GDM1 (cell line): ENCODE measurements at regions not wholly inside any gene's neighbourhood (a gene's known extent, or its start where the extent isn't known, plus 50 kb on each side); places are given as distances from the start of the nearest gene placed in this dataset.
"Not testable (repeated sequence)": the region's sequence is repeated elsewhere in the genome, so short reads cannot be mapped to it uniquely, and the experiment has no call there.

Source experiments
- DNase-seq: peaks from one replicate; lab custom pipeline; 2025; lab: John Stamatoyannopoulos, UW

DNA sequence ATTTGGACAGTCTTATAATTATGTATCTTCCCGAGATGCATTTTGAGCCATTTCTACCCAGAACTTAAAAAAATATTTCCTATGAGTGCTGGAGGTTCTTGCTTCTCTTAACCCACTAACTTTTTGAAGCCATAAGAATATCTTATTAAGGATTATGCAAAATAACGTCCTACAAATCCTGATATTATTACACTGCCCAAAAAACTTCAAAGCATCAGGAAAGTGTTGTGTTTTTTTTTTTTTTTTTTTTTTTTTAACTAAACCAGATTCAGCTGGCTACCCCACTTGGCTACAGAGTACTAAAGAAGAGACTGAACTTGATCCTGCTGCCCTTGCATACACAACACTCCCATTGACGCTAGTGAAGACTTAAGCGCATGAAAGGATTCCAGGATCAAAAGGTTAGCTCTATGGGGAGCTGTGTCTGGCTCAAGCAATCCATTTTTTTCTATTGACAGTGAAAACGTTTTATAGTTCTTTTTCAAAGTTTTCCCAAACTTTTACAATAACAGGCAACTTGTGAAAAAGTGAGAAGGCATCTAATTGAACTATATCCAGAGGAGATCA, 141.4 kb downstream of the KCNRG start:
- no peak for DNase-seq

DNA sequence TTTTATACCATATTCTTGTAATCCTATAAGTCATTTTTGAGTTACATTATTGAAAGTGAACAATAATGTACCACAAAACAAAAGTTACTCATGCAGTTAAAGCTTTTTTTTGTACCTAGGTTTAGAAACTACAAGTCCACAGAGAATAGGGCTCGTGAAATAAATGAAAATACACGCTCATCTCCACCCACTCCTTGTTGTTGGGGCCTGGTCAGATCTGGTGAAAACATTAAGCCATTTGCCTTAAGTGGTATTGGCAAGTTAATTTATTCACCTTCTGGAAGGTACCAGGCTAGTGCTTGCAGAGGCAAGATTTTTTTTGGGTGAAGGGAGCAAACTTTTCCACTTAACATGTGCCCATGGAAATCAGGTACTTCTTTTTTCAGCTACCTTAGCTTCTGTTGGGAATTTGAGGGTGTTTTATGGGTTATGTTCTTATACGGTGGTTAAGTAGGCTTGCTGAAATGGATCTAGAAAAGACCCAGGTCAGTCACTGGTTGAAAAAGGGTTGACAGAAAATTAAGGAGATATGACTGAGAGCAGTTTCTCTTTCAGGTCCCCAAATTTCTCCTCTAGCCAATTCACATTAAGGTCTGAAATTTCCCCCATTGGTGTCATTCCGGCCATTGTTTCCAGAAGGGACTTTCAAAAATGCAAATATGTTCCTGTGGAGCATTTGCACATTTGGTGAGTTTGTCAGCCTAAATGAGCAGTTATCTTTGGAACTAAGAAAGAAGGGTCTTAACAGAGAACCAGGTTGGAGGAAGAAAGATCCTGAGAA, 143.3 kb downstream of the KCNRG start:
- no peak for DNase-seq

DNA sequence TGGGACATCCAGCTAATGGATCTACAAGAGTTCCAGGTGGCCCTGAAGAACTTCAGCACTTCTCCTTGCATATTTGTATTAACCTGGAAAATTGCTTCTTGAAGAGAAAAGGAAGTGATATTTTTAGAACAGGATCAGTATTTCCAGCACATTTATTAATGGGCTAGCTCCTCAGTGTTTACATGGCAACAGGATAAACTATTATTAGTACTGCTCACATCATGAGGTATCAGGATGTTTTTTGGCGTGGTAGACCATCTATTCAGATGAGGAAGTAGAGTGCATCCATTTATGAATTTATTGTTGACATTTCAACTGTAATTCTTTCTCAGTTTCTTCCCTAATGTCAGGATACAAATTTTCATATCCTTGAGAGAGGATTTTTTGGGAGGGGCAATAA, 144.4 kb downstream of the KCNRG start:
- no peak for DNase-seq

DNA sequence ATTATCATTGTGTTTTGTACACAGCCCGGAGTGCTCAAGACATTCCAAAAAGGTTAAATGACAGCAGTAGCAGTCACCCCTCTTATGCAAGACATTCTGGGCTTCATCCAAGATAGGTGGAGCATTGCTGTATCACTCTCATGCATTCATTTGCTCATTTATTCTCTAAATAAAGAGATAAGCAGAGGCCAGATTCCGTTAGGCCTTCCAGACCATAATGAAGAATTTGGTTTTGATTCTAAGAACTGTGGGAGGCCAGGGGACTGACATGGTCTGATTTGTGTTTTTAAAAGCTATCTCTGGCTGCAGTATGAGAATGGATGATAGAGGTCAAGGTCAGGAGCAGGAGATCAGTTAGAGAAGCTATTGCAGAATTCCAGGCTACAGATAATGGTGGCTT, 145.8 kb downstream of the KCNRG start:
- no peak for DNase-seq

DNA sequence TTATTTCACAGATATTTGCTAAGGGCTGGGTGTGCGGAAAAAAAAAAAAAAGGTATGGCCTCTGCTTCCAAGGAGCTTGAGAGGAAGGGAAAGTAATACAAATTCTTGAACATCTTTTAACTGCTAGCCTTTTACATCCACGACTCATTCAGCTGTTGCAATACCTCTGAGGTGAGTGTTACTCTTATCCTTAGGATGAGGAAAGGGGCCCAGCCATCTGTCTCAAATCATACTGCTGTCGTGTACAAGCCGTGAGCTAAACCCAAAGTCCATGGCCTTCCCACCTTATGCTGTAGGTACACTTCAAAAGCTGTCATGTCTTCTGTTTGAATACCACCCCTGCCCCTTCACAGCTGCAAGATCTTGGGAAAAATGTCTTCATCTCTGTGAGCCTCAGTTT, 146.8 kb downstream of the KCNRG start:
- DNase-seq, result no peak

DNA sequence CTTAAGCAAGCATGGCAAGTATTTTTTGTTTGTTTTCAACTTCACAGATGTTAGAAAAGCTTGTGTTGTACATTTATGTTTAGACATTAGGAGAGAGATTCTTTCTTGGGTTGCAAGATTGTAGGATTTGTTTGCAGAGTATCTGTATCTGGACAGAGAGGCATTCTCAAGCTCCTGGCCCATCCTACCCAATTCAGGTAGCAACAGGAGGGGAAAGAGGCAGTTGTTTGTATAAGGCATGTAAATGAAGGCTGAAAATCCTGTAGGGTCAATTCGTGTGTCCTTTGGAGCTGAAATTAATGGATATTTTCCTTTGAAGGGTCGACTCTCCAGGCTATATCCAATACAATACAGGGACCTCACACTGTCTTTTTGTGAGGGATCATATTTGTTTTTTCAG, 147.3 kb downstream of the KCNRG start:
- no peak for DNase-seq

DNA sequence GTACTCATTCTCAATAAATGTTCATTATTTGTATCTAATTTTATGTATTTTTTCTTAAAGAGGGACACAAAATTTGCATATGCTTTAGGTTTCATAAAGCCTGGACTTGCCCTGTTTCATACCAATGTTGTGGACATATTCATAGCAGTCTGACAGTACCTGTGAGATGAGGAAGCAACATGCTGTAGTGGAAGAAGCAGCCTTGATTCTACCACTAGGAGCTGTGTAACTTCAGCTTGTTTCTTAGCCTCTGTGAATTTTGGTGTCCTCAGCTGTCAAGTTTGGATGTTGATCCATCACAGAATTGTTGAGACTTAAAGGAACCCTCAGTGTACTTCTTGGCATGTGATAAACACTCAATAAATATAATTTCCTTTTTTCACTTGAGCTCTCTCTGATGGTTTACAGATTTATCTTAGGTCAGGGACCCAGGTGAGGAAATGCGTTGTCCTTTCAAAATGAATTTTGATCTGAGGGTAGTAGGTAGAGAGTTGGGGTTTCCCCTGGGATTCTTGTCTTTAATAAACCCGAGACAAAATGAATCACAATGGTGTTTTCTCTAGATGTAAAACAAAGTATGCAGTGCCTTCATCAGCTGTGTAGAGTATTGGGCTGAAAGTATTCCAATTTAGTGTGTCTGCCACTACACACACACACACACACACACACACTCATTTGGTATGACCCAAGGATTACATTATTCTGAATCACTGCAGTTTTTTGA, 152.1 kb downstream of the KCNRG start:
- DNase-seq, result no peak

DNA sequence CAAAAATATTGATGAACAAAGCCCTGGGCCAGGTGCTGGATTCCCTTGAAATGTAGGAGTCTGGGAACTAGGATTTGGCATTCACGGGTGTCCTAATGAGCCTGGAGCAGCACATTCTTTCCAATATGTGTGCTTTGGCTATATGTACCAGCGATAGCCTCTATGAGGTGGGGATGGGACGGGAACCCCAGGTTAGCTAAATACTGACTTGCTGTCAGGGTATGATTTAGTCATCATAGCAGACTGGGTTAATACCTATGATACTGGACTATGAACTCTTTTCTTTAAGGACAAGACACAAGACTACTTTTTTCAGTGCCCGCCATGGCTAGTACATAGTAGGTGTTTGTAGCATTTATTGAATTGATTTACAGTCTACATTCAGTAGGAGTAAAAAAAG, 152.7 kb downstream of the KCNRG start:
- DNase-seq, result no peak

DNA sequence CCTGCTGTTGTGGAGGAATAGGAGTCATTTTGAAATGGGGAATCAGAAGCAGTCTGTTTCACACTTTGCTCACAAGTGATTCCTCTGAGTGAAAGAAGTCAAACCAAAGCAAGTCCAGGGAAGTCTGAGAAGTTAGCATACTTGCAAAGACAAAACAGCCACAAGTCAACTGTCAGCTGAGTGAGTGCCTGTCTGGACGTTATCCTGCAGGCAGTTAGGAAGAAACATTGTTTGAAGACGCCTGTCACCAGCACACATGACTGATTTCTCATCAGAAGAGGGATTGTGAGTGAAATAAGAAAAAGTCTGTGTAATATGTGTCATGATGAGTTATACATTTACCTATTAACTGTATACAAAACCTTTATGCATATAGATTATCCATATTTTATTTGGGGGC, 153.5 kb downstream of the KCNRG start:
- DNase-seq, result no peak

DNA sequence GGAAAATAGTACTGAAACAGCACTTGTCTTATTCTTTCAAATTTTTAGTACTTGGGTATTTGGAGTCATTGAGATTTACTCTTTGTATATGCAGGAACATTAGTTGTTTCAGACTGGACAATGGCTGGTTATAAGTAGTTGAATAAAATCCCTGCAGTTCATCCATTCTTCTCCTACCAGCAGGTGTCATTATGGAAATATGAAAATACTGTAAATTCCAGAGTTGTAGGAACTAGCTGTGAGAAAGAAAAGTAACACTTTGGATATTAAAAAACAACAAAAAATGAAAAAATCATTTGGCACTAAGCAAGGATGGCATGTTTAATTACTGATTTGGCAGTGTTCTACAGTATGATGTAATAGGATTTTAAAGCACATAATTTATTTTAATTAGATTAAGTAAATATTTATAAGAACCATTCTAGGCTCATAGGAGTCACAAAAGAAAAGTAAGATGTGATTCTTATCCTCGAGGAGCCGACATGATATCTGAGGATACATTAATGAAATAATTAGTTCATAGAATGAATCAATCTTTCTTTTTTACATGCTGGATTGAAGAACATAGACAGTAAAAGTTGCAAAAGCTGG, 155.3 kb downstream of the KCNRG start:
- no peak for DNase-seq

DNA sequence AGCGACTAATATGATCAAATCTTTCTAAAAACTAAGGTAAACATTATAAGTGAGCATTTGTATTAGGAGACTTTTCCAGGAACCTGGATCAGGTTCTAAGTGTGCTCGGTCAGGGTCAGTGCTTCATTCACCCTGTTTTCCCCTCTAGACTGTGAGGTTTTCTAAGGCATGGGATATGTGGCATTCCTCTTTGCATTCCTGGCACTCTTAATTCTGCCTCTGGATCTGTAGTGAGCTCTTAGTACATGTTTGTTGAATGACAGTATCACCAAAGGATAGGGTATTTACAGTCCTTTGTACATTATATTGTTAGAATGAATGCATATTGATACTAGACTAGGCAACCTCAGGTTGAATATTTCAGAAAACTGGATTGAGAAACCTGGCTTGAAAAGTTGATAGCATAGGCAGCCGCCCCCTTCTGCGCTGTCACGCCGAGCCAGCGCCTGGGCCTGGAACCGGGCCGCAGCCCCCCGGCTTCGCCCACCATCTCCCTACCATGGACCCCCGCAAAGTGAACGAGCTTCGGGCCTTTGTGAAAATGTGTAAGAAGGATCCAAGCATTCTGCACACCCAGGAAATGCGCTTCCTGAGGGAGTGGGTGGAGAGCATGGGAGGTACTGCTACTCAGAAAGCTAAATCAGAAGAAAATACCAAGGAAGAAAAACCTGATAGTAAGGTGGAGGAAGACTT, 156.5 kb downstream of the KCNRG start:
- DNase-seq, result no peak

DNA sequence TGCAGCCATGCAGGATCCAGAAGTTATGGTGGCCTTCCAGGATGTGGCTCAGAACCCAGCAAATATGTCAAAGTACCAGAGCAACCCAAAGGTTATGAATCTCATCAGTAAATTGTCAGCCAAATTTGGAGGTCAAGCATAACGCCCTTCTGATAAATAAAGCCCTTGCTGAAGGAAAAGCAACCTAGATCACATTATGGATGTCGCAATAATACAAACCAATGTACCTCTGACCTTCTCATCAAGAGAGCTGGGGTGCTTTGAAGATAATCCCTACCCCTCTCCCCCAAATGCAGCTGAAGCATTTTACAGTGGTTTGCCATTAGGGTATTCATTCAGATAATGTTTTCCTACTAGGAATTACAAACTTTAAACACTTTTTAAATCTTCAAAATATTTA, 157.8 kb downstream of the KCNRG start:
- not testable (repeated sequence) for DNase-seq

DNA sequence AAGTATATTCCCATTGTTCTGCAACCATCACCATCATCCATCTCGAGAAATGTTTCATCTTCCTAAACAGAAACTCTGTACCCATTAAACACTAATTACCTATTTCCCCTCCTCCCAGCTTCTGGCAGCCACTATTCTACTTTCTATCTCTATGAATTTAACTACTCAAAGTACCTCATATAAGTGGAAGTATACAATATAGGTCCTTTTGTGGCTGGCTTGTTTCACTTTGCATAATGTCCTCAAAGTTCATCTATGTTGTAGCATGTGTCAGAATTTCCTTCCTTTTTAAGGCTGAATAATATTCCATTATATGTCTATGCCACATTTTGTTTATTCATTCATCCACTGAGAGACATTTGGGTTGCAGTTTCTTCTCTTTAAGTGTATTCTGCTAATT, 159.4 kb downstream of the KCNRG start:
- no peak for DNase-seq

DNA sequence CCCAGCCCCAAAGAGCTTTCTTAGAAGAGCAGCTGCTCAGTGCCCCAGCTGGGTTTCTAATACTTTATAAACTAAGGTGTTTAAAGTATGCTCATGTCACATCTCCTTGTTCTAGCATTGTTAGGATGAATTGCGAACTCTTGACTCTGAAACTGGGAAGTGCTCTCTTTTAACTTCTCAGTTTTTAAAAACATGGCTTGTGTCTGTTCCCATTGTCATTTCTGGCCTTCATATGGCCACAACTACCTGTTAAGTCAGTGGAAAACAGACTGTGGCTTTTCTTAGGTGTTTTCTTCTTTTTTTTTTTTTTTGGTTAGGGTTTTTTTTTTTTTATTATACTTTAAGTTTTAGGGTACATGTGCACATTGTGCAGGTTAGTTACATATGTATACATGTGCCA, 164.7 kb downstream of the KCNRG start:
- DNase-seq, result no peak

DNA sequence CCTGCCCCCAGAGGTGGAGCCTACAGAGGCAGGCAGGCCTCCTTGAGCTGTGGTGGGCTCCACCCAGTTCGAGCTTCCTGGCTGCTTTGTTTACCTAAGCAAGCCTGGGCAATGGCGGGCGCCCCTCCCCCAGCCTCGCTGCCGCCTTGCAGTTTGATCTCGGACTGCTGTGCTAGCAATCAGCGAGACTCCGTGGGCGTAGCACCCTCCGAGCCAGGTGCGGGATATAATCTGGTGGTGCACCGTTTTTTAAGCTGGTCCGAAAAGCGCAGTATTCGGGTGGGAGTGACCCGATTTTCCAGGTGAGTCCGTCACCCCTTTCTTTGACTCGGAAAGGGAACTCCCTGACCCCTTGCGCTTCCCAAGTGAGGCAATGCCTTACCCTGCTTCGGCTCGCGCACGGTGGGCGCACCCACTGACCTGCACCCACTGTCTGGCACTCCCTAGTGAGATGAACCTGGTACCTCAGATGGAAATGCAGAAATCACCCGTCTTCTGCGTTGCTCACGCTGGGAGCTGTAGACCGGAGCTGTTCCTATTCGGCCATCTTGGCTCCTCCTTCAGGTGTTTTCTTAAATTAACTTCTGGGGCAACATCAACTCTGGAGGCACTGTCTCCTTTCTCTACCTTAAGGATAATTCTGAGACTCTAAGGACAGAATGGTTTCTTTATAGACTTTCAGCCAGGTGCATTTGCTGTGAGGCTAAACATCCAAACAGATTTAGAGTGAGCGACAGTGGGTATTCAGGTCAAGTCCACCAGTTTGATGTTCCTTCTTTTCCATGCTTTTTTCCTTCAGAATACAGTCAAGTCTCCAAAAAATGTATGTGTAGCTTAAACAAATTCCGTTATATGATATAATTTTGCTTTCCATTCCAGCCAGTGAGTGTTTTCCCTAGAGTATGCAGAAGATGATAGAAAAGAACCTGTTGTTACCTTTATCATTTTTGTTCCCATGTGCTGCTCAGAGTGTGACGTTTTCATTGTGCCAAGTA, 170.8 kb downstream of the KCNRG start:
- DNase-seq, result not testable (repeated sequence)

DNA sequence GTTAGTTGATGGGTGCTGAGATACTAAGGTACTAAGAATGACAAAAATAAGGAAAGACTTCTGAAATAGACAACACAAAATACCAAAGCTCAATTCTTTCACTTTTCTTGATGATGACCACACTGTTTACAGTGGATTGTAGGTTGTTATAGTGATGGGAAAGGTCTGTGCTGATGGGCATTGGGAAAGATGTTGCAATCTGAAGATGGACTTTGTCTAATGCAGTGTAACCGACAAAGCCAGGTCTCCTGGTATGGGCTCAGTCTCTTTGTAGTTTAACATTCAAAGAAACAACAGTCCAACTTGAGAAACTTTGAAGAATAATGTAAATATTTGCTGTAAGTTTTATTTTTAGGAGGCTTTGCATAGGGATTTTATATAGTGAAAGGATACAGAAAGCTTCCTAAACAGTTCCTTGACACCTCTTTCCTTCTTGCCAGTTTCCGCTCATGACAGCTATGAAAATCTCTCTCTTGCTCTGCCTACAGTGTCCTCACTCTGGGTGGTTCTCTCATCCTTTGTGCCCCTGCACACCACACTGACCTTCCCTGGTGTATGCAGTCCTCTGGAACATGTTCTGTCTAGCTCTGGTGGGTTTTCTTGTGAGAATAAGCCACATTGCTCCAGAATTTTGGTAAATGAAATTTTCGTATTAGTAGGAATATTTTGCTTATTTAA, 172.2 kb downstream of the KCNRG start:
- no peak for DNase-seq

DNA sequence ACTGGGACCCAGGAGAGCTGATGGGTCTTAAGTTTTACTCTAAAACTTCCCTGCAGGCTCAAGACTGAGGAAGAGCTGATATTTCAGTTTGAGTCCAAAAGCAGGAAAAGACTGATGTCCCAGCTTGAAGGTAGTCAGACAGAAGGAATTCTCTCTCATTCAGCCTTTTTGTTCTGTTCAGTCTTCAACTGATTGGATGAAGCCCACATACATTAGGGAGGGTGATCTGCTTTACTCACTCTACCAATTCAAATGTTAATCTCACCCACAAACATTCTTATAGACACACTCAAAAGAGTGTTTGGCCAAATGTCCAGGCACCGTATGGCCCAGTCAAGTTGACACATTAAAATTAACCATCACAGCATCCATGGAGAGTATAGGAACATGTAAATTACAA, 173.5 kb downstream of the KCNRG start:
- DNase-seq, result no peak

DNA sequence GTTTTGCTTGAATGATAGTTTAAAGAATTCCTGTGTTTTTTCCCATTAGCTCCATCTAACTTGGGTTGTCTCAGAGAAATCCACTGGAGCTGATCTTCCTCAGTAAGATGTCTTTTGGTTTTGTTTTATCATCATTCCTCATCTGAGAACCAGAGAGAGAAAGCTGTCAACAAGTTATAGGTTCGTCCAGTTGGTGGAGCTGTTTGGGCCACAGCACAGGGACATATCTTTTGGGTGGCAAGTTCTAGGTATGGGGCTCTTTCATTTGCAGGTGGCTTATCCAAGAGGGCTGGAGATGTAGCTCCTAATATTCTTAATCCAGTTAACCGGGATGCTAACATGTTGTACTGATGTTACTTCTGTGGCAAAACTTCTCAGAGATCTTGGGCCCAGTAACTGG, 174.2 kb downstream of the KCNRG start:
- DNase-seq, result no peak

DNA sequence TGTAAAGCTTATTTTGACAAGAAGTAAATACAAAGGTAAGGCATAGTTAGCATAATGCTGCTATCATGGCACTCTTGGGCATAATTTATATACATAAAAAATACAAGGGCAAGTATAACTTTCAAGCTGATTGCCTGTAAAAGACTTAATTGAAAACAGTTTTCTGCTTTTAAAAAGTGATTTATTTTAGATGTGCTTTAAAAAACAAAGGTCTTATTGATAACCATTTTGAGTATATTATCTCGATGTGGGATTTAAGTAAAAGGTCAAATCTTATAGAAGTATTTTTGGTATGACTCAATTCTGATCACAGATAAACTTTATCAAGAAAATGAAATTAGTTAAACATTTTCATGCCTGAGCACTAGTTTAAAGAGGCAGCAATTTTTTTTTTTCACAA, 175.8 kb downstream of the KCNRG start:
- no peak for DNase-seq

DNA sequence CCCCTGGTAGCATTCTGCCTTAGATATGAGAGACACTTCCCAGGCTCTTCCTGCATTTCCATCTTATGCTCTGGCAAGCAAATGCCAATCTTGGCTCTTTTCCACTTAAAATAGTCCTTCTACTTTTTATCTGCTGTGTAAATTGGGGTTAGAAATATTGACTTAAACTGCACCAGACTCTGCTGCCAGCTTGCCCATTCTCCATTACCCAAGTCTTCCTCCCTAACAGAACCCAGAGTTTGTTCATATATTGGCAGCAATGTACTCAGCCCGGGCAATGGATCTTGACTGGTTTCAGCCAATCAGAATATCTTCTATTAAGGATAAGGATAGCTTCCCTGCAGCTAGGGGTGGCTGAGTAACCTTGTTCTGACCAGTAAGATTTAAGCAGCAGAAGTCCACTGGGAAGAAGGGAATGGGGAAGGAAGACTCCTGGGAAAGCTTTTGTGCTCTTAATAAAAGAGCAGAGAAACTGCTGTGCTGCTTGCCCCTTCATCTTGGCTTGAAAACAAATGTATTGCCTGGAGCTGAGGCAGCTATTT, 177.1 kb downstream of the KCNRG start:
- no peak for DNase-seq
